Epithelial cell of esophagus (primary cell): ENCODE measurements at regions not wholly inside any gene's neighbourhood (a gene's known extent, or its start where the extent isn't known, plus 50 kb on each side); places are given as distances from the start of the nearest gene placed in this dataset.

Experiments used
- DNase-seq: peaks from one replicate; pipeline ENCODE4 v3.0.0; 2010; ENCODE audit warnings: low read depth
- H3K4me3 ChIP-seq: 2 replicates; pipeline ENCODE4 v1.5.1; 2011; ENCODE audit warnings: mild to moderate bottlenecking, low read length, control low read depth
- CTCF ChIP-seq: IDR thresholded peaks from 2 replicates; pipeline ENCODE4 v1.5.1; 2011; ENCODE audit warnings: low read depth, mild to moderate bottlenecking, low read length, control low read depth, inconsistent platforms; ENCODE audit not compliant: insufficient read depth; ENCODE audit errors: missing control alignments

GRCh38 chr10:81136261-81136660 is 598.6 kb downstream of the SH2D4B start:
- no peak for DNase-seq
- no peak for TF ChIP-seq CTCF

GRCh38 chr10:81145975-81146374 is 608.3 kb downstream of the SH2D4B start:
- no peak overlapping the region for H3K4me3 ChIP-seq
- no peak for TF ChIP-seq CTCF
- no peak for DNase-seq

More at GRCh38 chr10:81136261-81136660, 598.6 kb downstream of the SH2D4B start:
- no peak overlapping the region for H3K4me3 ChIP-seq

- TF ChIP-seq CTCF = no peak
- no peak for DNase-seq
- no peak overlapping the region for H3K4me3 ChIP-seq
Measured at GRCh38 chr10:81146436-81146835, 608.7 kb downstream of the SH2D4B start.

GRCh38 chr10:81152656-81153055 is 615.0 kb downstream of the SH2D4B start:
- no peak for TF ChIP-seq CTCF
- DNase-seq = no peak
- no peak overlapping the region for H3K4me3 ChIP-seq

- DNase-seq = no peak
- TF ChIP-seq CTCF = no peak
- no peak overlapping the region for H3K4me3 ChIP-seq
Measured at GRCh38 chr10:81157681-81158080, 620.0 kb downstream of the SH2D4B start.

- no peak overlapping the region for H3K4me3 ChIP-seq
- no peak for TF ChIP-seq CTCF
- DNase-seq = peak; percentile 38
Measured at GRCh38 chr10:81177651-81178244, 640.0 kb downstream of the SH2D4B start.

- no peak overlapping the region for H3K4me3 ChIP-seq
- no peak for TF ChIP-seq CTCF
- no peak for DNase-seq
Measured at GRCh38 chr10:81179324-81179723, 641.6 kb downstream of the SH2D4B start.
